ENCODE measurements at regions not wholly inside any gene's neighbourhood (a gene's known extent, or its start where the extent isn't known, plus 50 kb on each side); places are given as distances from the start of the nearest gene placed in this dataset.

GRCh38 chr6:145025488-145025887 is 709.8 kb downstream of the EPM2A start (continued):
- no peak for TF ChIP-seq ZNF318 (CRISPR knock-in tag; IDR thresholded peaks at IDR 0.05)
- no peak for TF ChIP-seq RERE (CRISPR knock-in tag; IDR thresholded peaks at IDR 0.05; ENCODE audit: low read depth)
- TF ChIP-seq ESRRA (CRISPR knock-in tag; IDR thresholded peaks at IDR 0.05; ENCODE audit: low read depth) = no peak
- no peak for TF ChIP-seq KDM1A (CRISPR knock-in tag; IDR thresholded peaks at IDR 0.05)
- no peak for TF ChIP-seq KDM3A (CRISPR knock-in tag; IDR thresholded peaks at IDR 0.05; ENCODE audit: low read depth)
- no peak for TF ChIP-seq ZNF773 (CRISPR knock-in tag; IDR thresholded peaks at IDR 0.05; ENCODE audit: borderline replicate concordance)
- no peak for TF ChIP-seq POGK (CRISPR knock-in tag; conservative IDR thresholded peaks at IDR 0.05)
- no peak for TF ChIP-seq ZNF710 (CRISPR knock-in tag; IDR thresholded peaks at IDR 0.05; ENCODE audit: borderline replicate concordance)
- no peak for TF ChIP-seq TGIF2 (CRISPR knock-in tag; IDR thresholded peaks at IDR 0.05)

All from HepG2 (cell line).